Right atrium auricular region (tissue), 2 donors: ENCODE measurements at regions not wholly inside any gene's neighbourhood (a gene's known extent, or its start where the extent isn't known, plus 50 kb on each side); places are given as distances from the start of the nearest gene placed in this dataset.

Experiments used
- DNase-seq: peaks from one replicate; pipeline ENCODE4 v3.0.0-alpha.2; 2019; ENCODE audit warnings: low spot score
- H3K27ac ChIP-seq, 2 donors: fragments of 200-600 bp; sonication (generic); 1 replicate in 1 of 2; 2 replicates in 1 of 2; pipeline ENCODE4 v1.5.1; 2016 to 2019
- H3K27me3 ChIP-seq, 2 donors: fragments of 200-600 bp; sonication (generic); one replicate each; pipeline versions ENCODE4 v1.5.1 to v1.6.0; 2017 to 2019
- H3K36me3 ChIP-seq: fragments of 200-600 bp; sonication (generic); one replicate; pipeline ENCODE4 v1.5.1; 2016
- H3K4me1 ChIP-seq, 2 donors: fragments of 200-600 bp; sonication (generic); one replicate each; pipeline versions ENCODE4 v1.5.1 to v1.6.0; 2017 to 2019
- H3K4me3 ChIP-seq, 2 donors: fragments of 200-600 bp; sonication (generic); 1 replicate in 1 of 2; 2 replicates in 1 of 2; pipeline ENCODE4 v1.5.1; 2017 to 2019; ENCODE audit warnings: mild to moderate bottlenecking in 1 of 2, moderate library complexity in 1 of 2
- H3K9me3 ChIP-seq, 2 donors: fragments of 200-600 bp; sonication (generic); one replicate each; pipeline ENCODE4 v1.5.1; 2019
- CTCF ChIP-seq, 2 donors: fragments of 200-600 bp; sonication (generic); IDR thresholded peaks; one replicate each; pipeline ENCODE4 v1.5.1; 2019; ENCODE audit warnings: antibody characterized with exemption in 2 of 2

GRCh38 chr13:86760620-86761019 lies 910.6 kb upstream of the SLITRK5 start:
- TF ChIP-seq CTCF (IDR thresholded peaks at IDR 0.05), result no peak
- Histone ChIP-seq H3K4me1 (no peaks in the 10 kb centered on the region), H3K9me3 (no peaks in the 10 kb centered on the region)

GRCh38 chr13:86765462-86765861 lies 905.7 kb upstream of the SLITRK5 start:
- Histone ChIP-seq H3K4me3 (no peak overlapping the region), H3K27ac (no peak overlapping the region), H3K9me3 (no peaks in the 10 kb centered on the region), H3K36me3 (no peaks in the 10 kb centered on the region), H3K4me1 (no peaks in the 10 kb centered on the region), H3K27me3 (no peaks in the 10 kb centered on the region)
- DNase-seq, result no peak
- no peak for TF ChIP-seq CTCF (IDR thresholded peaks at IDR 0.05)

More at GRCh38 chr13:86760620-86761019, 910.6 kb upstream of the SLITRK5 start:
- Histone ChIP-seq H3K36me3 (no peaks in the 10 kb centered on the region), H3K27me3 (no peaks in the 10 kb centered on the region), H3K27ac (no peak overlapping the region), H3K4me3 (no peak overlapping the region)
- DNase-seq, result no peak

- H3K4me3 ChIP-seq, result no peak overlapping the region
- DNase-seq, result no peak
- no peaks in the 10 kb centered on the region for H3K36me3 ChIP-seq
- no peaks in the 10 kb centered on the region for H3K4me1 ChIP-seq
- no peaks in the 10 kb centered on the region for H3K27me3 ChIP-seq
- TF ChIP-seq CTCF (IDR thresholded peaks at IDR 0.05), result no peak
- H3K27ac ChIP-seq, result no peak overlapping the region
- H3K9me3 ChIP-seq, result no peaks in the 10 kb centered on the region
These were observed 882.6 kb upstream of the SLITRK5 start for GRCh38 chr13:86788616-86789015.

- no peak overlapping the region for H3K4me3 ChIP-seq
- H3K27ac ChIP-seq, result no peak overlapping the region
- H3K9me3 ChIP-seq, result no peaks in the 10 kb centered on the region
- DNase-seq, result no peak
- no peaks in the 10 kb centered on the region for H3K36me3 ChIP-seq
- no peaks in the 10 kb centered on the region for H3K27me3 ChIP-seq
- H3K4me1 ChIP-seq, result no peaks in the 10 kb centered on the region
- no peak for TF ChIP-seq CTCF (IDR thresholded peaks at IDR 0.05)
These were observed 879.0 kb upstream of the SLITRK5 start for GRCh38 chr13:86792153-86792651.

GRCh38 chr13:86795858-86796257 lies 875.3 kb upstream of the SLITRK5 start:
- no peaks in the 10 kb centered on the region for H3K36me3 ChIP-seq
- no peaks in the 10 kb centered on the region for H3K27me3 ChIP-seq
- TF ChIP-seq CTCF (IDR thresholded peaks at IDR 0.05), result no peak
- DNase-seq, result no peak
- H3K27ac ChIP-seq, result no peak overlapping the region
- no peak overlapping the region for H3K4me3 ChIP-seq
- no peaks in the 10 kb centered on the region for H3K9me3 ChIP-seq
- no peaks in the 10 kb centered on the region for H3K4me1 ChIP-seq

GRCh38 chr13:86810361-86810760 lies 860.8 kb upstream of the SLITRK5 start:
- no peak overlapping the region for H3K4me3 ChIP-seq
- TF ChIP-seq CTCF (IDR thresholded peaks at IDR 0.05), result no peak
- no peaks in the 10 kb centered on the region for H3K9me3 ChIP-seq
- no peaks in the 10 kb centered on the region for H3K4me1 ChIP-seq
- no peak overlapping the region for H3K27ac ChIP-seq
- no peaks in the 10 kb centered on the region for H3K36me3 ChIP-seq
- H3K27me3 ChIP-seq, result no peaks in the 10 kb centered on the region
- DNase-seq, result no peak
